Stomach smooth muscle (tissue), 2 donors: ENCODE measurements at regions not wholly inside any gene's neighbourhood (a gene's known extent, or its start where the extent isn't known, plus 50 kb on each side); places are given as distances from the start of the nearest gene placed in this dataset.

Experiments
- H3K27ac ChIP-seq: one replicate; pipeline ENCODE4 v1.7.0; 2013; ENCODE audit warnings: mild to moderate bottlenecking, low read length, inconsistent platforms
- H3K27me3 ChIP-seq, 2 donors: one replicate each; pipeline ENCODE4 v1.7.0; 2013; ENCODE audit warnings: low read length in 2 of 2; ENCODE audit not compliant: insufficient read depth in 2 of 2, control insufficient read depth in 1 of 2
- H3K36me3 ChIP-seq, 2 donors: one replicate each; pipeline ENCODE4 v1.7.0; 2013; ENCODE audit warnings: low read length in 2 of 2; ENCODE audit not compliant: control insufficient read depth in 2 of 2, insufficient read depth in 2 of 2
- H3K4me1 ChIP-seq: one replicate; pipeline ENCODE4 v1.7.0; 2013; ENCODE audit warnings: low read length; ENCODE audit not compliant: control insufficient read depth, insufficient read depth
- H3K4me3 ChIP-seq, 2 donors: one replicate each; pipeline ENCODE4 v1.7.0; 2013; ENCODE audit warnings: low read length in 2 of 2
- H3K9ac ChIP-seq, 2 donors: one replicate each; pipeline ENCODE4 v1.7.0; 2013; ENCODE audit warnings: low read length in 2 of 2, mild to moderate bottlenecking in 1 of 2
- H3K9me3 ChIP-seq, 2 donors: one replicate each; pipeline ENCODE4 v1.7.0; 2013; ENCODE audit warnings: low read length in 2 of 2; ENCODE audit not compliant: control insufficient read depth in 2 of 2
- donor health status: healthy.
- donor health status: Pancreatic carcinoma.

GRCh38 chr2:74759986-74760385 is 73.9 kb upstream of the HK2 start:
- Histone ChIP-seq H3K9ac (no peak overlapping the region), H3K4me3 (no peak overlapping the region), H3K4me1 (no peaks in the 10 kb centered on the region), H3K27me3 (no peaks in the 10 kb centered on the region), H3K27ac (no peak overlapping the region), H3K9me3 (peaks cover 0 to 4% of the 10 kb centered on the region in 2 donors), H3K36me3 (no peaks in the 10 kb centered on the region)

- H3K27me3 ChIP-seq: no peaks in the 10 kb centered on the region
- no peaks in the 10 kb centered on the region for H3K36me3 ChIP-seq
- no peak overlapping the region for H3K27ac ChIP-seq
- H3K9me3 ChIP-seq: peaks cover 0 to 4% of the 10 kb centered on the region in 2 donors
- H3K9ac ChIP-seq: no peak overlapping the region
- no peaks in the 10 kb centered on the region for H3K4me1 ChIP-seq
- no peak overlapping the region for H3K4me3 ChIP-seq
Observed at GRCh38 chr2:74760875-74761630, 72.9 kb upstream of the HK2 start.

DNA sequence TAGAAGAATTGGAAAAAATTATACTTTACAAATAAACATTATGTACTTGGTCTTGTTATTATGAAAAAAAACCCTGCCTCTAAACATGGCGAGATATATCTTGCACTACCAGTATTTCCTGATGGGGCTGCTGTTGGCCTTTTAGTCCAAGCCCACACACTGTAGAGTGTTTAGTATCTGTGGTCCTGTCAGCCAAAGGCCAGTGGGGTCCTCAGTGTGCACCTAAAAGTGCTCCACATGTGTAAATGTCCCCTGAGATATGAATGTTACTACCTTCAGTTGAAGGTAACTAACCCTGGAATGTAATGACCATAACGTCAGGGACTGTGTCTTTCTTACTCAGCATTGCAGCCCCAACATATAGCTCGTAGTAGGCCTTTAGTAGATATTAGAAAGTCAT is 71.1 kb upstream of the HK2 start:
- Histone ChIP-seq H3K4me1 (peaks cover 5% of the 10 kb centered on the region), H3K27ac (no peak overlapping the region), H3K36me3 (no peaks in the 10 kb centered on the region), H3K9ac (no peak overlapping the region), H3K4me3 (no peak overlapping the region), H3K9me3 (no peaks in the 10 kb centered on the region), H3K27me3 (no peaks in the 10 kb centered on the region)

GRCh38 chr2:74763962-74764428 is 69.9 kb upstream of the HK2 start:
- no peak overlapping the region for H3K9ac ChIP-seq
- no peak overlapping the region for H3K4me3 ChIP-seq
- no peak overlapping the region for H3K27ac ChIP-seq
- H3K27me3 ChIP-seq: no peaks in the 10 kb centered on the region
- peaks cover 11% of the 10 kb centered on the region for H3K4me1 ChIP-seq
- no peaks in the 10 kb centered on the region for H3K36me3 ChIP-seq
- H3K9me3 ChIP-seq: no peaks in the 10 kb centered on the region

DNA sequence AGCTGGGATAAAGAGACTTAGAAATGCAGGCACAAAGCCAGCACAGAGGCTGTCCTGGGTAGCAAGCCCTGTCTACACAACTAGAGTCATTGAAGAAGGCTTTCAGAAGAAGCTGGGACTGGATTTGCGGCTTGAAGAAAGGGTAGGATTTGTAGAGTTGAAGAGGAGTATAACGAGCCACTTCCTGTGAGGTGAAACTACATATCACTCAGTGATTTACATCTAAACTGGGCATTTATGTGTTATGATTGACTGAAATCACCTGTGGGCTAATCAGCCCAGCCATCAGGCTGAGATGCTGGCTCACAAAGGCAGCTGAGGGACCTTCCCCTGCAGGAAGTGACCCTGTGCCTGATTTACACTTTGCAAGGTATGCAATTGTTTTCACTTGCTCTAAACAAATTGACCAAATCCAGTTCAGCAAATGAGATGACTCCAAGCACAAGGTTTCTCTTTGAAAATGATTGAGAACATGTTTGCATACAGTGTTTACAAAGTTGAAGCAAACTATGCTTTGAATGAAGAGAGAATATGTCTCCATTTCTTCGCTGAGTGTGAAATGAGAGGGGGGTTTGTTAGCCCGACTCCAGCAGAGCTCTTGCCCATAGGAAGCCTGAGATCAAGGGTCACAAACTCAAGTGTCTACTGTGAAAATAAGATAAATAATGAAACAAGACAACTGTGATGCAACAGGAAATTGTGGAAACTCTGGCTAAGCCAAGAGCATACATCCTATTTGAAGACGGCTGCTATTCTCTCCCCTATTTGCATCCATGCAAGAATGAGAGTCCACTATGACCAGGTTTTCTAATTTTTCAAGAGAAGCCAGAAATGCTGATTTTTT is 69.3 kb upstream of the HK2 start:
- H3K4me1 ChIP-seq: peaks cover 13% of the 10 kb centered on the region
- H3K36me3 ChIP-seq: no peaks in the 10 kb centered on the region
- no peak overlapping the region for H3K4me3 ChIP-seq
- no peaks in the 10 kb centered on the region for H3K27me3 ChIP-seq
- H3K27ac ChIP-seq: no peak overlapping the region
- H3K9me3 ChIP-seq: no peaks in the 10 kb centered on the region
- no peak overlapping the region for H3K9ac ChIP-seq

- Histone ChIP-seq H3K4me3 (no peak overlapping the region), H3K36me3 (no peaks in the 10 kb centered on the region), H3K27me3 (no peaks in the 10 kb centered on the region), H3K9ac (no peak overlapping the region), H3K27ac (no peak overlapping the region), H3K9me3 (no peaks in the 10 kb centered on the region), H3K4me1 (peaks cover 13% of the 10 kb centered on the region)
Observed at GRCh38 chr2:74766780-74767179, 67.1 kb upstream of the HK2 start.

- no peak overlapping the region for H3K27ac ChIP-seq
- no peaks in the 10 kb centered on the region for H3K9me3 ChIP-seq
- H3K4me1 ChIP-seq: peaks cover 13% of the 10 kb centered on the region
- H3K27me3 ChIP-seq: no peaks in the 10 kb centered on the region
- H3K9ac ChIP-seq: no peak overlapping the region
- H3K36me3 ChIP-seq: no peaks in the 10 kb centered on the region
- no peak overlapping the region for H3K4me3 ChIP-seq
Observed at GRCh38 chr2:74767618-74768017, 66.3 kb upstream of the HK2 start.

DNA sequence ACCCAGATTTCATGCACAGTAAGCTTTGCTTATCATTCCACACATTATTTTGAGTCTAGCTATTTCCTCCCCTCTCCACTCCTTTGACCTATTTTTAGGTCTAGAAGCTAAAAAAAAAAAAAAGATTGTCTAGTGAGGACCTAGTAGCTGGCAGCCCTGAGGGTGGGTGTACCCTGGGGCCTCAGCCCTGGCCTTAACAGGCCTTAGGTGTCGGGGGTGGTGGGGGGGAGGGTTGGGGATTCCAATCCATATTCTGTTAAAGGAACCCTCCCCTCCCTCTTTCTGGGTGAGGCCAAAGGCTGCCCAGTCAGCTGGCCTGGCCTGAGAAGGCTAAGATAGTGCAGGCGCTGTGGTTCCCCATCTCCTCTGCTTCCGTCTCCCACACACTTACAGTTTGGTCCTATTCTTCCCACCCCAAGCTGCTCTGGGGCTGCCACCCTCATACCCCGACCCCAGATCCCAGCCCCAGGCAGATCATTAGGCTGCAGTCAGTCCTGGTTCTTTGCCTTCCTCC is 65.5 kb upstream of the HK2 start:
- Histone ChIP-seq H3K27ac (no peak overlapping the region), H3K27me3 (no peaks in the 10 kb centered on the region), H3K4me3 (no peak overlapping the region), H3K36me3 (no peaks in the 10 kb centered on the region), H3K4me1 (peaks cover 13% of the 10 kb centered on the region), H3K9ac (no peak overlapping the region), H3K9me3 (no peaks in the 10 kb centered on the region)

GRCh38 chr2:74772046-74772445 is 61.9 kb upstream of the HK2 start:
- Histone ChIP-seq H3K9ac (no peak overlapping the region), H3K4me1 (peaks cover 13% of the 10 kb centered on the region), H3K36me3 (no peaks in the 10 kb centered on the region), H3K9me3 (no peaks in the 10 kb centered on the region), H3K4me3 (no peak overlapping the region), H3K27me3 (no peaks in the 10 kb centered on the region), H3K27ac (no peak overlapping the region)

GRCh38 chr2:74777161-74777900 is 56.6 kb upstream of the HK2 start:
- Histone ChIP-seq H3K4me3 (no peak overlapping the region), H3K27me3 (no peaks in the 10 kb centered on the region), H3K9me3 (no peaks in the 10 kb centered on the region), H3K27ac (no peak overlapping the region), H3K36me3 (no peaks in the 10 kb centered on the region), H3K9ac (no peak overlapping the region), H3K4me1 (peaks cover 5% of the 10 kb centered on the region)
